LoVo (cell line): ENCODE measurements at regions not wholly inside any gene's neighbourhood (a gene's known extent, or its start where the extent isn't known, plus 50 kb on each side); places are given as distances from the start of the nearest gene placed in this dataset.

Experiments used
- DNase-seq: peaks from one replicate; pipeline ENCODE4 v3.0.0-alpha.2; 2016; ENCODE audit warnings: low spot score

DNA sequence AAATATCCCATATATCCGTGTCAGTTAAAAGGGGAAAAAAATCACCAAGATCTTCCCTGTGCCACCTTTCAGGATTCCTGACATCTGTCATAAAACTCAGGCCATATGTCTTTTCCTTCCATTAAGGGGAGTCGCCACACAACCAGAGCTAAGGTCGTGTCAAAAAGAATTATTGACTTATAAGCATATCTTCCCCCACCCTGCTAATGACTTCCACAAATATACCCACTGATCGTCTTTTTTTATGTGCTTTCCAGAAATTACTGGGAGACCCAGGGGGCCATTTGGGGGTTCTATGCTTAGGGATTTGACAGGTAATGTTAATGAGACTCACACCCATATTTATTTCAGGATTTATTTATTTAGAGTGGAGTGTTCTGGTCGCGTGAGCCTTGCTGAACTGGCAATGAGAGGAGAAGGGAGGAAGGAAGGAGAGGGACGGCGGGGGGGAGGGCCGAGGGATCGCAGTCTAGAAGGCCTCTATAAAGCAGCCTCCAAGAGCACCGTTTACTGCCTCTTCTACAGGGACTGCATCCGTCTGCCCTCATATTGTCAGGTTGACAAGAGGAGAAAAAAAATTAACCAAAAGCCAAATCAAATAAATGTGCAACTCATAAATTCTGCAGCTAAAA, 135.7 kb upstream of the MGMT start:
- no peak for DNase-seq

DNA sequence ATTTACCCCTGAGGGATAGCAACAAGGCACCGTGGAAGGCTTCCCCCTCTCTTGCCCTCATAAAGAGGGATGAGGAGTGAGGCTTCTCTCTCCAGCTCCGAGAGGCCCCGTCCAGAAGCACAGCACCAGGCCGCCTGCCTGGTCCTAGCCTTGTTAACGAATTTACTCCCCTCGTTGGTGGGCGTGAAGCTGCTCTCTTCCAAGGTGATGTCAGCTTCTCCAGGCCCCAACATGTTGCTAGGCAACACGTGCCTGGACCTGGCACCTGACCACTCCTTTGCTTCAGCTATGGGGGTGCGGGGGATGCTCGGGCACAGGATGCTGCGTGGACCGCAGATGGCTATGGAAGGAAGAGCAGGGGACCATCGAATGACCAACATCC, 135.2 kb upstream of the MGMT start:
- DNase-seq: no peak

DNA sequence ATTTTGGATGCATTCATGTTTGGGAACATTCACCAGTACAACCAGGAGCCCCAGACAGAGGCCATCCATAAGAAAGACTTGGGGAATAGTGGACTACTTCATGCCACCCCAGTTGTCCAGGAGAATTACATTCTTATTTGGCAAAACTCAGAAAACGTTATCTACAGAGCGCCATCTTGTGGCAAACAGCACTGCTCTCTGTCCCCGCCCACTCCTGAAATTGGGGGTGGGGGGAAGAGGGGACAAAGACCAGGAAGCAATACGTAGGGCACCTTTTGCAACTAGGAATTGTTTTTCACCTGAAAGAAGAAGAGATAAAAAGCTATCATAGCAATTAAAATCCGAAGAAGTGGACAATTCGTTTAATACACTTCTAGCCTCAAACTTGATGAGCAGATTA, 134.6 kb upstream of the MGMT start:
- DNase-seq: no peak

DNA sequence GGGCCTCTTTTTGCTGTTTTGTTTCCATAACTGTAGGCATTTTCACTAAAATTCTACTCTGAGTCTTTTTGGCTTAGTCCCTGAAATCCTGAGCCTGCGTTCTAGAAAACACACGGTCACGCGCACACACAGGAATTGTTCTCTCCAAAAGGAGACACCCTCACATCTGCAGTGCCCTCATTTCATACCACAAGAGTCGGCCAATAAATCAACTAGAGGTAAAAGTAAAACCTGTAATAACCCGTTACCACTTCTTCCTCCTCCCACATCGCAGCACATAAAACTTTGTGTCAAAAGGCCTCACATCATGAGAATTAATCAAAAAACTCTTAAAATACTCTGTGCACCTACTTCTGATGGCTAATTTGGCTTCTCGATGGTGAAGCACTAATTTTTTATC, 133.3 kb upstream of the MGMT start:
- no peak for DNase-seq

DNA sequence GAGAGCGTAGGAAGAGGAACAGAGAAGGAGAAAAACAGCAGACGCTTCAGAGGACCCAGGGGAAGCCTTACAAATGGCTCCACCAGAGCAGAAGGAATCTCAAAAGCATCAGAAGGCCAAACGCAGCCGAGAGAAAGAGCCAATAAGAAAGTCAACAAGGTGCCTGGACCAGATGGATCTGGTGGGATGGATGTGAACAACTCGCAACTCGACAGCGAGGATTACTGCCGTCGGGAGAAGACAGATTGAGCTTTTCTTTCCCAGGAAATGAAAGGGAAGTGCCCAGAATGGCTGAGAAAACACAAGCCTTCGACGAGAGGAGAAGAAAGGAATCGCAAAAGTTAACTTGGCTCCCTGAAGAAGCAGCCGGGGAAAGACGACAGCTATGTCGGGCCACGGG, 132.8 kb upstream of the MGMT start:
- DNase-seq: no peak

DNA sequence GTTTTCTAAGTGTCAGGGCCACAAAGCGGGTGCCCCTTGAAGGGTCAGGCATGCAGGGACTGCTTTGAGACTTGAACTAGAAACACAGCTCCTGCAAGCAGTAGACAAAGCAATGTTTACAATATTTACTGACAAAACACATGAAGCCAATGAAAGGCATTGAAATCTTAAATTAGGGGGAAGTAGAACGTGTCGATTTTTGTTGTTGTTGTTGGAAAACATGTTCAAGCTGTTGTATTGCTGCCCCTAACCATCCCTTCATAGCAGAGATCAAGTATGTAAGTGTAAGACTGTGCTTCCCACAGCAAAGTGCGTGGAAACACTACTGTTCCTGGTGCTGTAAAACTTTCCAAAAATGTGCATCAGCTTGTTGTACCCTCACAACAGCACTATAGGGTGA, 131.6 kb upstream of the MGMT start:
- no peak for DNase-seq

DNA sequence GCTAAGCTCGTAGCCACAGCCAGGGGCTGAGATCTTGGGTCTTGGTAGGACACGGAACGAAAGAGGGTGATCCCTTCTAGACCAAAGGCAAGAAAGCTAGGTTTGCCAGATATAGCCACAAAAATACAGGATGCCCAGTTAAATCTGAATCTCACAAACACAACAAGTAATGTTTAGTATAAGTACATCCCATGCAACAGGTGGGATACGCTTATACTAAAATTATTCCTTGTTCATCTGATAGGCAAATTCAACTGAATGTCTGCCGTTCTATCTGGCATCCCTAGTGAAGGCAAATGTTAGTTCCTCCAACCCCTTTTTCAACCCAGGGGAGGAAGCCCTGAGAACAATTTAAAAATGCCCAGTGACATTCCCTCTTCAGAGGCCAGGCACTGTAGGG, 131.1 kb upstream of the MGMT start:
- no peak for DNase-seq

DNA sequence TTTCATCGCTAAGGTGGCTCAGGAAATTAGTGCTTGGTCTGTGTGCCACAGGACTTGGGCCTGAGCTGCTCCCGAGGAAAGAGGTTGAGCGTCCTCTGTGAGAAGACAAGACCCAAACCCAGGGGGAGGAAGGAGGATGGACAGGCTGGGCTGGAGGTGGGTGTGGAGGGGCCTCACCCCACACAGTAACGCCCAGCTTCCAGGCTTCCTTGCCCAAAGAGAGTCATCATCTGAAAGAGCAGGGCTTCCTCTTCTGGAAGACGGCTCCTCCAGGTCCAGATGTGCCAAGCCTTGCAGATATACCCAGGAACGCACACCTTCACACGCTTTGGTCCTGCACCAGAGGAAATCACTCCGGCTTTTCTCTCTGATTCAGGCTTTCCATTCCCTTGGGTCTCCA, 127.8 kb upstream of the MGMT start:
- no peak for DNase-seq

DNA sequence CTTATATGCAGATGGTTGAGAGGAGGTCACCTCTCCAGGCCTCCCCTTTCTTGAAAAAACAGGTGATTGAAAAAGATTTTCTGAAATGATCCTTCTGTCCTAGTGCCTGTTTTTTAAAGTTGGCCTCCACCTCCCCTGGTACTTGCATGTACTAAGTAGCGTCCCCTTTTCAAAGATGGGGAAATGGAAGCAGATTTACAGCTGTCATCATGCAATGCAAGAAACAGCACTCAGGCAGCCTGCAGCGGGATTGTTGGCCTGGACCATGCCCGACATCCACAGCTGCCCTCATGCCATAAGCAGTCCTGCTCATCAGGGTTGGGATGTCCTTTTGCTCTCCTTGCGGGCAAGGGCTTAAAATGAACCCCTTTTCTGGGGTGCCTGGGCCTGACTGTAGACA, 127.2 kb upstream of the MGMT start:
- no peak for DNase-seq

DNA sequence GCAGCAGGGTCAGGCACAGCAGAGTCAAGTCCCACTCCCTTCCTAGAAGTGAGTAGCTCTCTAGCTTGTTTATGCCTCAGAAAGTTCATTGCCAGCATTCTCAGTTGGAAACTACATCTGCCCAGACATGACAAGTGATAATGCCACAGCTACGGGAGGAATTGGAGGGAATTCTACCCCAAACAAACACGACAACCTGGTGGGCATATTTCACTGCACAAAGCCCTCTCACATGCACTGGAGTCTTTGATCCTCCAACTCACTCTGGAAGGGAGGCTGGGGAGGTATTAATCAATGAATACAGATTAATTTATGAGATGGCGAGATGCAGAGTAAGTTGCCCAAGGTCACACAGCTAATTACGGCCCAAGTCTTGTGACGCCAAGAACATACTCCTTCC, 126.0 kb upstream of the MGMT start:
- DNase-seq: no peak

DNA sequence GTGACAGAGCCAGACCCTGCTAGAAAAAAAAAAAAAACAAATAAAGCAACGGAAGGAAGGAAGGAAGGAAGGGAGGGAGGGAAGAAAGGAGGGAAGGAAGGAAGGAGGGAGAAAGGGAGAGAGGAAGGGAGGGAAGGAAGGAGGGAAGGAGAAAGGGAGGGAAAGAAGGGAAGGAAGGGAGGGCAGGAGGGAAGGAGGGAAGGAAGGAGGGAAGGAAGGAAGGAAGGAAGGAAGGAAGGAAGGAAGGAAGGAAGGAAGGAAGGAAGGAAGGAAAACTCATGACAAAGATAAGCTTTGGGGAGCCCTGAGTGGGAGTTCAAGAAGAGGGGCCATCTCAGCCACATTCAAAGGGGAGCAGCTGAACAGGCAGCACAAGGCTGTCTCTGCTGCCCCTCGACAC, 124.7 kb upstream of the MGMT start:
- no peak for DNase-seq

DNA sequence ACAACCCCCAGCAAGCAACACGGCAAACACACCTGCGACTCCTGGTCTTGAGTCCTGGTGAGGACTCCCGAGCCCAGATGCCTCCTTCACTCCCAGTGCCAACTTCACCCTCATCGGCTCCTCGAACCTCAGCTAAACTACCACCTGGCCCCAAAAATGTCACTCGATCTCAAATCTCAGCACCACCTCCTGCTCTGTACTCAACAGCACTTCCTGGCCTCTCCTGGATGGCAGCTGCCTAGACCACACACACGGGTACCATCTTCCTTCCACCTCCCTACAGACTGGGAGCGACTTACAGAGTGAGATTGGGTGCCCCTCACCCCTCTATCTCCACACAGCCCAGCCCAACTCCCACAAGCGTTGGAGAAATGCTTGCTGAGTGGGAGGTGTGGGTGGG, 123.9 kb upstream of the MGMT start:
- no peak for DNase-seq

DNA sequence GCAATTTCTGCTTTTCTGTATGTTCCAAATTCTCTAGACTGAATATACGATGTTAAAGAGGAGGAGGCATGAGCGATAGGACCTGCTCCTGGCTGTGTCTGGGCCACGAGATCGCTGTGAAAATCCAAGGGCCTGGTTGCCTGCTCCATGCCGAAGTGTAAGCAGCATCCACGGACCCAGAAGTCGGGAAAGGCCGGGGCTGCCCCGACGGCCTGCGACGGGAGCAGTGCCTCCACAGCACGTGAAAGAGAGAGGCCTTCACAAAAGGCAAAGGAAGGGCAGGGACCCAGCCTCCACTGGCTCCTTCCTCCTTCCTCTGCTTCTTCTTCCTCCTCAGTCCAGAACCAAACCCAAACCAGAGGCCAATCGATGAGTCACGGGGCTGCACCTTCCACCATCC, 122.9 kb upstream of the MGMT start:
- no peak for DNase-seq

DNA sequence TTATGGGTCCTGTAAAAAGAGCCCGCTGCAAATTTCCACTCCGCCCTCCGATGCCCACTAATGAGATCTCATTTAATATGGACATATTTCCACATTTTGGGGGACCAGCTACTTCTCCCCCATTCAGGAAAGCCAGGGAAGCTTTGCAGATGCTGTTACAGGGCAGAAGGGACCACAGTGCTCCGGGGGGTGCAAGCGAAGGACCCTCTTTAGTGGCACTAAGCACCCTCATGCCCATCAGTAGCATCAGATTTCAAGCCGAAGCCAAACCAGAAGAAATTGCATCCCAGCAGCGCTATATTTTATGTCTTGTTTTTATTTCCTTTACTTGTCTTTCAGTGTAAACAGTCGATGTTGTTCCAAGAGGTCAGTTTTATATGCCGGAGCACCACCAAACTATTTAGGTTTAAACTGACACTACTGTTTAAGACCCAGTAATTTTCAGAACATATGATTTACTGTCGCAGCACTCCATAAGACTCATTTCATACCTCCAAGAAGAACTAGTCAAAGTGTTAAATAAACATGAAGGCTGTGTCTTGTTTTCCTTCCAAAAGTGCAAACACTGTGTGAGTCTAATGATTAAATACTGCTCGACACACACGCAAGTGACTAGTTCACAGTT, 122.2 kb upstream of the MGMT start:
- no peak for DNase-seq

DNA sequence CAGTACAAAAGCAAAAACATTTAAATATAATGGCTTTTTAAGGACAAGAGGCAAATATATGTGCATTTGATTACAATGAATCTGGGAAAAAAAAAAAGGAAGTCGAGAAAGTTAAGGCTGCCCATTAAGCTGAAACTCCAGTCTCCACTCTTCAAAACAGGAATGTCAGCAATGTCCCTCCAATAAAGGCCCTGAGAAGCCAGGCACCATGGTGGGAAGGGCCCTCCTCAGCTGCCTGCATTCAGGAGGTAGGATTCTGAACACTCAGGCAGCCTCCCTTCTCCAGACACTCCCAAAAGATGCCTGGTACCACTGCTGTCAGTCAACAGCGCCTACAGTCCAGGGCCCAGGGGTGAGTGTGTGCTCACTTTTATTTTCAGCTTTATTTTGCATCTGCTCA, 121.3 kb upstream of the MGMT start:
- no peak for DNase-seq

DNA sequence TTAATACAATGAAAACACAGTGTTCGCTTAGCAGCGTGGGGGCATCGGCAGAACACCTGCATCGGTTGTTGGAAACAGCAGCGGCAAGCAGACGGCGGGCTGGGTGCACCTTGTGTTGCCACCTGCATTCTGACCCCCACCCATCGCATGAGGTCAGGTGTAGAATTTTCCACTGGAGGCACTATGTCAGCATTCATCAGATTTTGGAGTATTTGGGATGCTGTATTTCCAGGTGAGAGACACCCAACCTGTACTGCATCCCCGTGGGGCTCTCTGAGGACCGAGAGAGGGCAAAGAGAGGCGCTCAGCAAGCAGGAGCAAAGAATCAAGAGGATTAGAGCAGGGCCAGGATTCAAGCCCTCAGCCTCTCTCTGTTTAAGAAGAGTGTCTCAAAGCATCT, 116.4 kb upstream of the MGMT start:
- no peak for DNase-seq

DNA sequence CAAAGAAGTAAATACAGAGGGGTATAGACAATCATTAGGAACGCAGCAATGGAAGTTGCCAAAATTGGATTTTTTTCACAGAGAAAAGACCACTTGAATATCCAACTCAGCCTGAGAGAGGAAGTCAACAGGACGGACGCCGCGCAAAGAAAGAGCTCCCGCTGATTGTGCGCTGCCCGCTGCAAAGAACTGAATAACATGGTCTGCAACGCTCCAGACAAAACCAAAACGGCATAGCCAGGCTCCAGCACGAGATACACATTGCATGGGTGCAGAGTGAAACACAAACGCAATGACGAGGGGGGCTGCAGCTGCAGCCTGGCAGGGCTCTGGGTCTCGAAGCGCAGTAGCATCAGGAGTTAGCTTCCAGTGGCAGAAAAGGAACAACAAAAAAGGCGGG, 113.9 kb upstream of the MGMT start:
- DNase-seq: no peak

DNA sequence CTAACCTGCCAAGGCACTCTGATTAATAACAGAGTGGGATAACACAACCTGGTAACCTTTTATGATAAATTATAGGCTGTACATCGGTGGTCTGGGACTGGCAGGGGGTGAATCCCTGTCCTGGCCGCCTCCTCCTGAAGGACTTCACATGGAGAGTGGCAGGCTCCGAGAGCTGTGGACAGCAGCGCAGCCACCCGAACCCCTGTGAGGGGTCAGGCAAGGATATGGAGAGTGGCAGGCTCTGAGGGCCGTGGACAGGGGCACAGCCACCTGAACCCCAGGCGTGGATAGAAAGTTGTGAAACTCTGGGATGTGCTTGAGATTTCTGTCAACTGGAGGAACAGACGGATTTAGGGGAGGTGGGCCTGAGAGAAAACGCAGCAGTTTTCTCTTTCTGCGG, 107.0 kb upstream of the MGMT start:
- no peak for DNase-seq

DNA sequence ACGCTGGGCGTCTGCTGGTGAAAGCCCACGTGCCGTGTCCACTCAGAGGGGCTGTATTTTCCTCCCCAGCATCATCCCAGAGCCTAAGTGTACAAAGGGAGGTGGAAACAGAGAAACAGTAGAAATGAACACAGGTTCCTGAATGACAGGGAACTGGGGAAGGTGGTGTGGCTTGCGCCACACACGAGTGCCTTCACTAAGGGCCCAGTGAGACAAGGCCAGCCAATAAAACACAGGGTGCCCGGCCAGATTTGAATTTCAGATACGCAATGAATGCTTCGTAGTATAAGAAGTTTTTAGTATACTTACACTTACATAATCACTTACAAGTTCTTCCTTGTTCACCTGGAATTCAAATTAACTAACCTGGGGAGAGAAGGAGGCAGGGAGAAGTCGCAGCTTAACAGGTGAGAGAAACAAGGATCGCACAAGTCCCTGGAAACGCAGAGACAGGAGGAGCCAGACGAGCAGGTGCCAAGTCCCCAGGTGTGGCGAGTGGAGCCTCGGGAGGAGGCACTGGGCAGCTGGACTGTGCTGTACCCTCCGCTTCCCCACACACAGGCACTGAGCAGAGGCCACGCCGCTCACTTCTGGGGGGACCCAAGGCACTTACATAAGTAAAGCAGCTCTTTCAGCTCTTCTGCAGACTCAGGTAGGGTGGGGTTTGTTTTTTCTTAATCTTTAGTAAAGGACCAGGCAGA, 105.2 kb upstream of the MGMT start:
- DNase-seq: no peak

DNA sequence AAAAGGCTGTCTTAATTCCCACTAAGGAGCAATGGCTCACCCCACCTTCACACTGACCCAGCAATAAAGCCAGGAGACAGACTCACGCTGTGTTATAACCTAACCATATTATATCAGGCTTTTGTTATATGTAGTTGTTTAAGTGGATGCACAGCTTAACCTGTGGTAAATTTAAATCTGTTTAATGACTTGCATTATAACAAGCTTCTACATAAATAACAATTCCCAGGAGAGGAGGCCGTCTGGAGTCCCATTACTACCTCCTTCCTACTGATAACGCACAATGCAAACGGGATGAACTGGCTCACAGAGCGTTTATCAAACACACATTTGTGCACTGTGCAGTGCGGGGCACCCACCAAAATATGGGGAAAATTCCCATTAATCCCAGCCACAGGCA, 102.1 kb upstream of the MGMT start:
- DNase-seq: no peak

DNA sequence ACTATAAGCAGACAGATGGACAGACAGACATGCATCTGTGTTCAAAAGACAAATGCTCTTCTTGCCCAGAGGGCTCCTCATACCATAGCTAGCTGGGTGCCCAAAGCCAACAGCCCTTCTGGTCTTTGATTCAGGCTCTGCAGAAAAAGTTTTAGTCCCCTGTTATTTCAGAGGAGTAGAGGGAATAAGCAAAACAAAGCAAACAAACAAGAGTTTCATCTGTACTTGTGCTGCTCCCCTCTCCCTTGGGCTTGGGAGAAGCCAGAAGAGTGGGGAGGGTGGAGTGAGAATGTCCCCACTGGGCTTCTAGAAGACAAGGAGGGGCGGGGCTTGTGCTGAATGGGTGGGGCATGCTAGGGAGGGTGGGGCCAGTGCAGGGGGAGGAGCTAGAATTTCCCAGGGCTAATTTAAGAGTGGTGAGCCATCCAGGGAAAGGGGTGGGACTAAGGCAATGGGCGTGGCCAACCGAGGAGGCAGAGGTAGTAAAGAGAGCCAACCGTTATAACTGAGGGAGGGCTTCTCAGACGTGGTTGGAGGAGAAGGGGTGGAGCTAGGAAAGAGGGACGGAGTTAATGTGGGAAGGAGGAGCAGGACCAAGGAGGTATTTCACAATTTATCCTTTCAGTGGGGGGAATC, 101.2 kb upstream of the MGMT start:
- no peak for DNase-seq

DNA sequence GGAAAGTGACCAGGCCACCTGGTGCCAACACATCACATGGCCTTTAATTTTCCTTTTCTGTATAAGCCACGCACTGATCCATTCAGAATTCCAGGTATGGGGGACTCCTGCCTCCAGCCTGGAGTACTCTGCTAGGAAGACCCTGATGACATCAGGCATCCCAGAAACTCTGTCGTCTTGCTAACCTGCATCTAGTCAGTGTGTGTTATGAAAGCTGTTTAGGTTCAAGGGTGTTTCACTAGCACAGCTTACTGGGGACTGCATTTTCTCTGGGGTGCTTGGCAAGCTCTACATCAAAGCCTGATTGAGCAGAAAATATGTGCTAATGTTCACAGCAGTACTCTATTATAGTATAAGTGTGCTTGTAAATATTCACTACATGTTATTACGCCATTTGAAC, 100.6 kb upstream of the MGMT start:
- no peak for DNase-seq

DNA sequence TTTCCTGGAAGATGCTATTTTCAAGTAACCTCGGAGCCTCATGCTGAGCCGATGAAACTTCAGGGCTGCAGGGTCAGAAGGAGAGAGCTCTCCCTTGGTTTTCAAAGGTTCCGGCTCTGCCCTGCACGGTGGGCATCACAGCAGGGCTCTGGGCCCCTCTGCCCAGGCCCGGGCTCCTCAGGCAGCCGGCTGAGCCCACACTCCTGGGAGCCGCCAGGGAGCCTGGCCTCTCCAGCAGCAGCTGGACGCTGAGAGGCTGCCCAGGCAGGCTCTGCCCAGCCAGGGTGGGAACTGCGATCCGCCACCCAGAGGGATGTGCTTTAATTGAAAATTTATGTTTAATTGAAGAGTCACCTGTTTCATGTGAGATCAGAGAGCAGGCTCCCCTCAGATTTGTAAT, 97.5 kb upstream of the MGMT start:
- DNase-seq: no peak

DNA sequence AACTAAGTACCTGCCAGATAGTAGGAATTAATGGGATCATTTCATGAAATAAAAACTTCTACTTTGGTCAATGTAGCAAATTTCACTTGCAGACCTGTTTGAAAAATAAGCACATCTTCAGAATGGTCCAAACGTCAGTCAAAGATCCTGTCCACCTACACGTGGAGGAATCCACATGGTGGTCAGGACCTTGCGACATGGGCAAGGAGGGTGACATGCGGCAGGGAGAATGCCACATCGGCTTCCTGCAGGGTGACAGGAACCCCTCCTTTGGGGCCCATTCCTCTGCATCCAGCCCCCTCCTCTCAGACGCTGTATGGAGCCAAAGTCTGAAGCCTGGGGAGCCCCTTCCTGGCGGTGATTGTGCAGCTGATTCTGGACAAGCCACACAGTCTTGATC, 95.5 kb upstream of the MGMT start:
- DNase-seq: no peak
